GM18502 (cell line): ENCODE measurements at regions not wholly inside any gene's neighbourhood (a gene's known extent, or its start where the extent isn't known, plus 50 kb on each side); places are given as distances from the start of the nearest gene placed in this dataset.
A peak's percentile ranks its signal among the peaks of the same experiment; 100 is the strongest.

Experiments used
- ATAC-seq: cut with Tn5 transposase; IDR thresholded peaks from one replicate; pipeline ENCODE4 v1.9.1; 2021; ENCODE audit warnings: mild to moderate bottlenecking; ENCODE audit not compliant: unreplicated experiment, poor library complexity

DNA sequence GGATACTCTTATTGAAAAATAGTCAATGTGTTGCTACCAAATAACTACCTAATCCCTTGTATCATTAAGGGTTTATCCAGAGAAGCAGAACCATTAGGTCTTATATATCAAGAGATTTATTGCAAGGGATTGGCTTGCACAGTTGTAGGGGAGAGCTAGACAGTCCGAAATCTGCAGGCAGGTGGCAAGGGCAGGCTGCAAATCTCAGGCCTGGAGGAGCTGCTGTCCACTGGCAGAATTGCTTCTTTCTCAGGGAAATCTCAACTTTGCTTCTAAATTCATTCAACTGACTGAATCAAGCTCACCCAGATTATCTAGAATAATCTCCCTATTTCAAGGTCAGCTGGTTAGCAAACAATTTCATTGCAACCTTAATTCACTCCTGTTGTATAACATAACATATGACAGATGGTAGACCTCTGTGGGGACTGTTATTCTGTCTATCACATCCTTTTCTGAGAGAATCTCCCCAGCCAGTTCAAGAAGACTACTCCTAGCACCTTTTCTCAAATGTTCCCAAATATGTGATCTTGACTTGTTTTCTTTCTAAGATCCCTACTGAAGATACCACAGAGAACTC lies 194.2 kb downstream of the NHLRC3 start:
- ATAC-seq: no peak

GRCh38 chr13:39232999-39233398 lies 194.7 kb downstream of the NHLRC3 start:
- ATAC-seq: no peak

DNA sequence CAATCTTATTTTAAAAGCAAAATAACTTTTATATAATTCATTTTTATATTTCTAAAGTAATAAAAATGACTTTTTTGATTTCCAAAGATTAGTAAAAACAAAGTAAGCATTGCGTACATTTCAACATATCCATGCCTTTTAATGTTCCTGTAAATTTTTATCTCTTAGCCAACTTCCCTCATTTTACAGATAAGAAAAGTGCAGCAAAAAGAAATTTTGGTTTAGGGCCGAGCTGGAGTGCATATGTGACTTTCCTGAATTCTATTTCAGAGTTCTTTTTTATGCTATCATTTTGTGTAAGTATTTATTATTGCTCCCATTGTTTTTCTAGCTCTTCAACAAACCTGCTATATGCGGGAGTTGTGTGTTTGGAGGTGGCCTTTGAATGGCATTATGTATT lies 195.3 kb downstream of the NHLRC3 start:
- ATAC-seq: no peak

- ATAC-seq: no peak
Measured at GRCh38 chr13:39244561-39245230, 206.4 kb downstream of the NHLRC3 start.

DNA sequence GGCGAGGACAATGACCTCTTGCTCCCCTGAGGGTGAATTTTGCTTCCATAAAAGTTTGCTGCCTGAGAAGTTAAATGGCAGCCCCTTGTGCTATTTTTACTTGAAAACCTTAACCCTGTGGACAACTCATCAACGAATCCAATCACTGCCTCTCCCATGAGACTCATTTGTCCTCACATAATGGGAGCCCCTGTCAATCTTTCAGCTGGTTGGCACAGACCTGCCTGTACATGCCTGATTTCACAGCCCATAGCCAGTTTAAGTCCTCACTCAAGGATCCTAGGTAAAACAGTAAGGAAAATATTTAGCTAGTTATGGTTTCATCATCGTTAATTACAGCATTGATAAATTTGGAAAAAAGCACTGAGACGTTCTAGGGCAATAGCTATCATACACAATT lies 207.4 kb downstream of the NHLRC3 start:
- no peak for ATAC-seq

GRCh38 chr13:39249982-39250381 lies 211.7 kb downstream of the NHLRC3 start:
- no peak for ATAC-seq

- ATAC-seq: no peak
Measured at GRCh38 chr13:39250440-39250839, 212.2 kb downstream of the NHLRC3 start.

GRCh38 chr13:39251340-39251739 lies 213.1 kb downstream of the NHLRC3 start:
- no peak for ATAC-seq

DNA sequence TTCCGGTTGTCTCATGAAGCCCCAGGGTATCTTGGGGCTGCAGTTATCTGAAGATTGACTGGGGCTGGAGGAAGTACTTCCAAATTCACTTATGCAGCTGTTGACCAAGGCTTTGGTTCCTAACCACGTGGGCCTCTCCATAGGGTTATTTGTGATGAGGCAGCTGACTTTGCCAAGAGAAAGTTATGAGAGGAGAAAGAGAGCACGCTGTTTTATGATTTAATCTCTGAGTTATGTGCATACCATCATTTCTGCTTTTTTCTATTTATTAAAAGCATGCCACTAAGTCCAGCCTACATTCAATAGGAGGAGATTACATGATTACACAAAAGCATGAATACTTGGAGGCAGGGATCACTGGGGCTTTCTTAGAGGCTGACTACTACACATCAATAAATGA lies 215.5 kb downstream of the NHLRC3 start:
- no peak for ATAC-seq

- no peak for ATAC-seq
Measured at GRCh38 chr13:39254601-39255000, 216.3 kb downstream of the NHLRC3 start.

DNA sequence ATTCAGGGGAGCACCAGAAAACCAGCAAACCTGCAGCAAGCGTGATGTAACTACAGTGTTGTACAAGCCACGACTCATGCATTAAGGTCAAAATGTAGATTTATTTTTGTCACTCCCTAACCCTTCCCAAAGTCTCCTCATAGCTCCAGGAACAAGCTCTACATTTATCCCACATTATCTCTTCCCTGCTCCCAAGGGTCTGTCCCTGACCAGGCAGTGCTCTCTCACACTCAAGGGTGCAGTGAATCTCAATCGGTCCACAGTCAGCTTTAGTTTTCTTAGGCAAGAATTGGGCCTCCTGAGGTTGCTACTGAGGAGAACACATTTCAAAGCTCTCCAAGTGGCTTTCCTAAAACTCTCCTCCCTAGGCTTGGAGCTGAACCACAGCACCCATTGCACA lies 219.4 kb downstream of the NHLRC3 start:
- ATAC-seq: no peak

DNA sequence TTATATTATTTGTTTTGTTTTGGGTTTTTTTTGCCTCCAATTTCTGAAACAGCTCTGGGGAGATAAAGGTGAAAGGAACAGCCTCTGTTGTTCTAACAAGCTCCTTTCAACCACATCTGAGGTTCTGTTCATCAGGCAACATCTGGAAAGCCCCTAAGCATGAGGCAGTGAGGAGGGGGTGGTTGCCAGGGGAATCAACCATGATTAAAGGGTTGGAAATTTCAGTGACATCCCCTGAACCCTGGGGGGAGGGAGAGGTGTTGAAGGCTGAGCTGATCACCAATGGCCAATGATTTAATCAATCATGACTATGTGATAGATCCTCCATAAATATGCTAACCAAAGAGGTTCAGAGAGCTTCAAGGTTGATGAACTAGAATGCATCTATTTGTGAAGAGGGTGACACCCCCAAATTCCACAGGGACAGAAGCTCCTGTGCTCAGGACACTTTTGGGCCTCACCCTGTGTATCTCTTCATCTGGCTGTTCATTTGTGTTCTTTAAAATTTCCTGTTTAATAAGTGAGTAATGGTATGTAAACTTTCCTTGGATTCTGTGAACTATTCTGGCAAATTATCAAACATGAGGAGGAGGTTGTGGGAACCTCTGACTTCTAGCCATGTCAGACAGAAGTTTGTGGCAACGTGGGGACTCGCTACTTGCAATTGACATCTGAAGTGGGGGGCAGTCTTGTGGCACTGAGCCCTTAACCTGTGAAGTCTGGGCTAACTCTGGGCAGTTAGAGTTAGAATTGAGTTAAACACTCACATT lies 221.3 kb downstream of the NHLRC3 start:
- ATAC-seq: peak; percentile 58

DNA sequence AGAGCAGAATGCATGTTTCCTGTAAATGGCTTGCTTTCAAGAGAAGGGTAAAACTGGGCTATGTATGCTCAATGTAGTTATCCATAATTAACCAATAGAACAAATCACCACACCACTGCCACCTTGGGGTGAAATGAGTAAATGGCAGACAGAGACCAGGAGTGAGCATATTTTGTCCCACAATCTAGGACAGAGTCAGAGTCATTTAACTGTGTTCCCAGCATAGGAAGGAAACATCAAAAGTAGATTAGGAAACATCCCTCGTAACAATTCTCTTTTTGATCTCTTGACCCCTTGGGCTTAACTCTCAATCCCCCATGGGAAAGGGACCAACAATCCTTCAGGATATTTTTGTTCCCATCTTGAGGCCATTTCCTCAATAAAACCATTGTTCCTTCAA lies 224.8 kb downstream of the NHLRC3 start:
- ATAC-seq: peak; percentile 88

GRCh38 chr13:39263531-39263930 lies 225.3 kb downstream of the NHLRC3 start:
- no peak for ATAC-seq

- ATAC-seq: no peak
Measured at GRCh38 chr13:39266426-39266825, 228.2 kb downstream of the NHLRC3 start.

GRCh38 chr13:39268398-39268797 lies 230.1 kb downstream of the NHLRC3 start:
- no peak for ATAC-seq

DNA sequence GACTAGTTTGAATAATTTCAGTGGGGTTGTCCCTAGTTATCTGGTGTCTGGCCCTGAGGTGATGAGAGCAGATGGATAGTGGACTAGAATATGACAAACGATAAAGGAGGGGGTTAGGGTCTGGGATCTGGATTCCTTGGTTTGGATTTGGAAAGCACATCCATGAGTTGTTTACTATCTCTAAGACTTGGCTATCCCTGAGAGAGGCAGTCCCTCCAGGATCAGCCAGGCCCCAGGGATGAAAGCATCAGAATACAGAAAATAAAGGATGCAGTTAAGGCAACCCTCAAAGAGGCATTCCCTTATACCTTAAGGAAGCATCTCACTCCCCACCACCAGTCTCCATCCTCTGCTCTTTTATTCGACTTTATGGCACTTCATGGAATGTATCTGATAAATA lies 230.7 kb downstream of the NHLRC3 start:
- ATAC-seq: no peak

- no peak for ATAC-seq
Measured at GRCh38 chr13:39269411-39269810, 231.2 kb downstream of the NHLRC3 start.

DNA sequence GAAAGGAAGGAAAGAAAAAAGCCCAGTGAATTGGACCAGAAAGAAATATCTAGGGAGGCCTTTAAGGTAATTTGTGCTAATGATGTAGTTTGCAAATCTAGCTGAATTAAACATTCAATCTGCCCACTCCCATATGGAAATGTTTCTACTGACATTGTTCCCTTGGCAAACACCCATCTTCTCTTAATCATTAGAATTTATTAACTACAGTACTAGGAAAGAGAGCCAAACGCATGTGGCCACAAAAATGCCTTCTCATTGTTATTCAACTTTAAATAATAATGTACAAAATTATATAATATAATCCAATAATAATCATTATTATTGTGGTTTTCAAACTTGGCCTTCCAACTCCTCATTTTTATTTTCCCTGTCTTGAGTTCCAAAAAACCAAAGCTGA lies 234.7 kb downstream of the NHLRC3 start:
- no peak for ATAC-seq

DNA sequence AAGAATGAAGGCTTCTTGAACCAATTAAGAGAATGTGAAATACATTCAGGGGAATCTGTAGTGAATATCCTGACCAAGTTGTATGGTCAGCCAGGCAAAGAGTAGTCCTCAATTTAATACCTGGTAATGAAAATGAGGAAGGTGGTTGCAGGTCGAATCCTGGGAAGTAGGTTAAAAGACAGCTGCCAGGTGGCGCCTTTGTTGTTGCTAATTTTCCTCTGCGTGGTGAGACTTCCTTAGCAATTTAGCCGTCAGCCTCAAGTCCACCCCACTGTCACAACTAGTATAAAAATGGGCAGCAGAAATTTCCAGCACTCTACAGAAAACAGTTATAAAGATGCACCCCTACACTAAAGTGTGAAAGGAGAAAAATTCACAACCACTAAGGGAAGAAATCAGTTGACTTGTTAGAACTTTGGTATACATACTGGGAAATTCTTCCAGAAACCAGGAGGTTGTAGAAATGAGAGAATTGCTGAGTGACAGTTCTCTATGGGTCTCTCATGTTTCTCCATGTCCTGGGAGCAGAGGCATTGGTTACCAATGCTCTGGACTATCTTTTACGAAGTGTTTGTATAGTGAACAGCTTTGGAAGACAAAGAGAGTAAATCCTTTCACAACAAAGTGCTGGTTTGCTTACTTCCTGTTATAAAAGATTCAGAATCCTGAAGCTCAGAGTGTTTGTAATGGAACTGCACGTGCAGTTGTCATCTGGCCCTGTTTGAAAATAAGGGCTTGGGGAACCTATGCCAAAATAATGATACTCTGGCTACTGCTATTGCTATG lies 235.9 kb downstream of the NHLRC3 start:
- ATAC-seq: no peak
